PC-3 (cell line): ENCODE measurements at regions not wholly inside any gene's neighbourhood (a gene's known extent, or its start where the extent isn't known, plus 50 kb on each side); places are given as distances from the start of the nearest gene placed in this dataset.

ENCODE experiments used
- ATAC-seq: fragments of 200-7000 bp; cut with Tn5 transposase; 2 replicates; pipeline ENCODE4 v1.9.1; 2020; ENCODE audit warnings: mild to moderate bottlenecking, moderate library complexity
- BruUV-seq: library from RNA; stranded (reverse); fragments of 400-500 nt; replicated peaks from 2 replicates; lab custom pipeline; 2021; lab: Mats Ljungman, UMichigan
- CTCF ChIA-PET: fragments of 300-600 bp; sonication (Branson Sonifier 250); formaldehyde crosslinking; loops from one replicate; lab custom pipeline; 2022; ENCODE audit warnings: antibody characterized with exemption; lab: Charles Lee
- POLR2A ChIA-PET: fragments of 300-600 bp; sonication (Branson Sonifier 250); formaldehyde crosslinking; loops from one replicate; lab custom pipeline; 2022; ENCODE audit warnings: antibody characterized with exemption; ENCODE audit not compliant: unreplicated experiment; lab: Charles Lee
- DNase-seq: peaks from one replicate; pipeline ENCODE4 v3.0.0-alpha.2; 2015
- H2AFZ ChIP-seq: fragments of 300-600 bp; sonication (generic); 2 replicates; pipeline ENCODE4 v1.6.0; 2016; ENCODE audit warnings: antibody characterized with exemption, low read length
- H3F3A ChIP-seq: fragments of 300-600 bp; sonication (generic); one replicate; pipeline ENCODE4 v1.6.0; 2017; ENCODE audit warnings: antibody characterized with exemption, low read length, control low read depth, mild to moderate bottlenecking; ENCODE audit not compliant: unreplicated experiment
- H3K27ac ChIP-seq: fragments of 300-600 bp; sonication (generic); 2 replicates; pipeline ENCODE4 v1.5.1; 2016; ENCODE audit warnings: mild to moderate bottlenecking, low read length
- H3K27me3 ChIP-seq: fragments of 300-600 bp; sonication (generic); 2 replicates; pipeline ENCODE4 v1.6.1; 2016; ENCODE audit warnings: low read length, mixed read lengths
- H3K36me3 ChIP-seq: fragments of 300-600 bp; sonication (generic); 2 replicates; pipeline ENCODE4 v1.6.1; 2016; ENCODE audit warnings: low read depth, mixed run types, low read length, mixed read lengths
- H3K4me1 ChIP-seq: fragments of 300-600 bp; sonication (generic); 2 replicates; pipeline ENCODE4 v1.5.1; 2016; ENCODE audit warnings: low read length; ENCODE audit not compliant: insufficient read depth
- H3K4me2 ChIP-seq: fragments of 300-600 bp; sonication (generic); 2 replicates; pipeline ENCODE4 v1.6.0; 2016; ENCODE audit warnings: low read length
- H3K4me3 ChIP-seq: fragments of 300-600 bp; sonication (generic); 2 replicates; pipeline ENCODE4 v1.5.1; 2016; ENCODE audit warnings: mild to moderate bottlenecking, low read length, mixed read lengths
- H3K79me2 ChIP-seq: fragments of 300-600 bp; sonication (generic); 2 replicates; pipeline ENCODE4 v1.6.1; 2017; ENCODE audit warnings: low read length, mixed read lengths
- H3K9ac ChIP-seq: fragments of 300-600 bp; sonication (generic); 2 replicates; pipeline ENCODE4 v1.6.0; 2016; ENCODE audit warnings: mild to moderate bottlenecking, low read length
- H3K9me2 ChIP-seq: fragments of 300-600 bp; sonication (generic); replicated peaks from 2 replicates; pipeline ENCODE4 v1.6.1; 2016; ENCODE audit warnings: mixed run types, low read length, mixed read lengths
- H3K9me3 ChIP-seq: fragments of 300-600 bp; sonication (generic); 2 replicates; pipeline ENCODE4 v1.6.1; 2016; ENCODE audit warnings: low read length, mixed read lengths
- H4K20me1 ChIP-seq: fragments of 300-600 bp; sonication (generic); 2 replicates; pipeline ENCODE4 v1.6.1; 2016; ENCODE audit warnings: low read length, mixed read lengths
- EZH2 ChIP-seq: fragments of 300-600 bp; sonication (generic); IDR thresholded peaks from one replicate; pipeline ENCODE4 v1.6.1; 2017; ENCODE audit warnings: antibody characterized with exemption, mild to moderate bottlenecking, low read length; ENCODE audit not compliant: unreplicated experiment
- EZH2phosphoT487 ChIP-seq: fragments of 300-600 bp; sonication (generic); IDR thresholded peaks from 2 replicates; pipeline ENCODE4 v1.6.1; 2018; ENCODE audit warnings: mild to moderate bottlenecking, antibody characterized with exemption, low read length, borderline replicate concordance
- intact Hi-C: fragments of 100-400 bp; cut with micrococcal nuclease; formaldehyde crosslinking; loops from 2 replicates; pipeline ENCODE4 v1.9.0; 2023
- TF ChIP-seq, protein P1 (sequence below): fragments of 300-600 bp; sonication (generic); conservative IDR thresholded peaks from 2 replicates; pipeline ENCODE4 v1.5.1; 2017; ENCODE audit warnings: antibody characterized with exemption, low read depth, mild to moderate bottlenecking, low read length

DNA sequence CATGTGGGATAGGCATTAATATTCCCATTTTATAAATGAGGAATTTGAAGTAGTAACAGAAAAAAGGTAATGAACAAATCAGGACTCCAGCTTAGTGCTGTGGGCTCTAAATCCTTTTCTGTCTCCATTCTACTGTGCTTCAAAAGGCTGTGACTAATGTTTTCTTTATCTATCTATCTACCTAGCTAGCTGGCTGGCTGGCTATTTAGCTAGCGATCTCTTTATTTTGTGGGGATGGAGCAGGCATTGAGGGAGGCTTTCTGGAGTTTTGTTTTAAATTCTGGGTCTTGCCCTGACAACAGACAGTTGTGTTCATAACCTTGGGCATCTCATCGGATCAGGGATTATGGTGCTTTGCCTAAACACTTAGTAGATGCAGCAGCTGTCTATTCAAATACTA lies 139.2 kb downstream of the SOX4 start:
- no peak overlapping the region for H2AFZ ChIP-seq
- peaks cover 33% of the 10 kb centered on the region for H3K4me1 ChIP-seq
- no peaks in the 10 kb centered on the region for H4K20me1 ChIP-seq
- no peaks in the 10 kb centered on the region for H3F3A ChIP-seq
- no peaks in the 10 kb centered on the region for H3K9me3 ChIP-seq
- no peak overlapping the region for H3K4me3 ChIP-seq
- no TSS peak for BruUV-seq
- ChIA-PET POLR2A (interaction anchor here (0.5 to 0.6 kb wide), 2 partner anchors 147 to 178 kb away, joined by 4 to 5 read pairs; no protein-coding TSS in a partner anchor), CTCF (interaction anchor here (0.6 kb wide), 1 partner anchor 20 kb away, joined by 3 read pairs; no protein-coding TSS in a partner anchor)
- ATAC-seq (peak; percentile 53), DNase-seq (peak; percentile 40)
- intact Hi-C loops = no loop called here
- TF ChIP-seq, protein P1, sequence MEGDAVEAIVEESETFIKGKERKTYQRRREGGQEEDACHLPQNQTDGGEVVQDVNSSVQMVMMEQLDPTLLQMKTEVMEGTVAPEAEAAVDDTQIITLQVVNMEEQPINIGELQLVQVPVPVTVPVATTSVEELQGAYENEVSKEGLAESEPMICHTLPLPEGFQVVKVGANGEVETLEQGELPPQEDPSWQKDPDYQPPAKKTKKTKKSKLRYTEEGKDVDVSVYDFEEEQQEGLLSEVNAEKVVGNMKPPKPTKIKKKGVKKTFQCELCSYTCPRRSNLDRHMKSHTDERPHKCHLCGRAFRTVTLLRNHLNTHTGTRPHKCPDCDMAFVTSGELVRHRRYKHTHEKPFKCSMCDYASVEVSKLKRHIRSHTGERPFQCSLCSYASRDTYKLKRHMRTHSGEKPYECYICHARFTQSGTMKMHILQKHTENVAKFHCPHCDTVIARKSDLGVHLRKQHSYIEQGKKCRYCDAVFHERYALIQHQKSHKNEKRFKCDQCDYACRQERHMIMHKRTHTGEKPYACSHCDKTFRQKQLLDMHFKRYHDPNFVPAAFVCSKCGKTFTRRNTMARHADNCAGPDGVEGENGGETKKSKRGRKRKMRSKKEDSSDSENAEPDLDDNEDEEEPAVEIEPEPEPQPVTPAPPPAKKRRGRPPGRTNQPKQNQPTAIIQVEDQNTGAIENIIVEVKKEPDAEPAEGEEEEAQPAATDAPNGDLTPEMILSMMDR = no peak
- TF ChIP-seq EZH2phosphoT487 (no peak), EZH2 (no peak)
- H3K27ac ChIP-seq = no peak overlapping the region
- no peak overlapping the region for H3K9ac ChIP-seq
- peak overlapping the region; percentile 26; the same call in 1 of the 2 replicates for H3K4me2 ChIP-seq
- H3K79me2 ChIP-seq = no peaks in the 10 kb centered on the region
- no peaks in the 10 kb centered on the region for H3K9me2 ChIP-seq
- no peaks in the 10 kb centered on the region for H3K27me3 ChIP-seq
- no peaks in the 10 kb centered on the region for H3K36me3 ChIP-seq

DNA sequence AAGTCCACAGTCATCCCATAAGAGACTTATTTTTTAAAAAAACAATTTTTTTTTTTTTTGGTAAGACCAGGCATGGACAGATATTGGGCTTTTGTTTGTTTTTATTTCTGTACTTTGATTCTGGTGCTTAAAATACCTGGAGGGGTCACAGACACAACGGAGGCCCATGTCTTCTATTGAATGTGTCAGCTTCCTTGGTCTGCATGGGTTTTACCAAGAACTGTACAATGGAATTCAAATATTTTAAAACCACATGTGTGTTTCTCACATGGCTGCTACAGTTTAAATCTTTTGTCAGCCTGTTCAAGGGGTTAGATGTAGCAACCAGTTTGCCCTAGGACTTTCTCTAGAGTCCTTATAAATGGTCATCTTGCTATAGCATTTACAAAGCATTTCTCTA lies 139.8 kb downstream of the SOX4 start:
- BruUV-seq = no TSS peak
- intact Hi-C loops = no loop called here
- Histone ChIP-seq H3K9me3 (no peaks in the 10 kb centered on the region), H3K79me2 (no peaks in the 10 kb centered on the region), H3K27ac (no peak overlapping the region), H3K9ac (no peak overlapping the region), H4K20me1 (no peaks in the 10 kb centered on the region), H3K9me2 (no peaks in the 10 kb centered on the region), H2AFZ (no peak overlapping the region), H3K36me3 (no peaks in the 10 kb centered on the region), H3K4me3 (no peak overlapping the region), H3K4me1 (peaks cover 39% of the 10 kb centered on the region), H3K27me3 (no peaks in the 10 kb centered on the region), H3F3A (no peaks in the 10 kb centered on the region), H3K4me2 (no peak overlapping the region)
- CTCF ChIA-PET = interaction anchor here (0.6 kb wide), 1 partner anchor 19 kb away, joined by 3 read pairs; no protein-coding TSS in a partner anchor
- TF ChIP-seq, protein P1 = no peak
- TF ChIP-seq EZH2 = no peak
- TF ChIP-seq EZH2phosphoT487 = no peak
- ATAC-seq = no peak
- no peak for DNase-seq
- POLR2A ChIA-PET = interaction anchor here (0.5 kb wide), 1 partner anchor 146 kb away, joined by 4 read pairs; no protein-coding TSS in a partner anchor

DNA sequence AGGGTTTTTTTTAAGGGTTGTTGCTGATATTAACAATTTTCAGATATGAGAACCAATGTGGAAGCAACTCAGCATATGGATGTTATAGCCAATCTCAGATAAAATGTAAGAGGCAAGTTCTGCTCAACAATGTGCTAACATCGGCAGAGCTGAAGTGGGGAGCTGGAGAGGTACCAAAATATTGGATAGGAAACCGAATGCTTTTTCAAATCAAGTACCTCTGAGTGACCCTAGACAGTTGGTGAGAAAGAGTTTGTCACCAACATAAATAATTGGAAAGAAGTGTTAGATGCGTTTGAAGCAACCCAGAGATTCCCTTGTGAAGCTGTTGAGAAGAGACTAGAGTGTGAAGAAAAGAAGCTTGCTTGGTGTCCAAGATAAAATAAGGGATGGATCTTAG lies 140.7 kb downstream of the SOX4 start:
- no peaks in the 10 kb centered on the region for H4K20me1 ChIP-seq
- peaks cover 47% of the 10 kb centered on the region for H3K4me1 ChIP-seq
- ATAC-seq (no peak), DNase-seq (no peak)
- H2AFZ ChIP-seq = no peak overlapping the region
- H3K79me2 ChIP-seq = no peaks in the 10 kb centered on the region
- BruUV-seq = no TSS peak
- no peak for TF ChIP-seq EZH2phosphoT487
- TF ChIP-seq, protein P1 = no peak
- no peak for TF ChIP-seq EZH2
- H3K9ac ChIP-seq = no peak overlapping the region
- no peaks in the 10 kb centered on the region for H3K36me3 ChIP-seq
- ChIA-PET POLR2A (no interaction called here), CTCF (no interaction called here)
- H3K27me3 ChIP-seq = no peaks in the 10 kb centered on the region
- H3K9me2 ChIP-seq = no peaks in the 10 kb centered on the region
- no peak overlapping the region for H3K27ac ChIP-seq
- H3F3A ChIP-seq = no peaks in the 10 kb centered on the region
- intact Hi-C loops = no loop called here
- H3K4me2 ChIP-seq = no peak overlapping the region
- H3K4me3 ChIP-seq = no peak overlapping the region
- H3K9me3 ChIP-seq = no peaks in the 10 kb centered on the region
